Mesothelial cell of epicardium (in vitro differentiated cells): ENCODE measurements at regions not wholly inside any gene's neighbourhood (a gene's known extent, or its start where the extent isn't known, plus 50 kb on each side); places are given as distances from the start of the nearest gene placed in this dataset.
A peak's percentile ranks its signal among the peaks of the same experiment; 100 is the strongest.

Experiments
- DNase-seq, 2 experiments: peaks; one replicate each; pipeline ENCODE4 v3.0.0; 2021; ENCODE audit warnings: low spot score in 2 of 2; ENCODE audit not compliant: unreplicated experiment in 2 of 2
- H3K27ac Mint-ChIP-seq: 2 replicates; pipeline ENCODE4 v1.8.0; 2021; ENCODE audit warnings: mixed read lengths
- H3K27me3 Mint-ChIP-seq: 2 replicates; pipeline ENCODE4 v1.8.0; 2021; ENCODE audit warnings: low read depth, mixed read lengths
- H3K36me3 Mint-ChIP-seq: 2 replicates; pipeline ENCODE4 v1.8.0; 2021; ENCODE audit warnings: mixed read lengths
- H3K4me1 Mint-ChIP-seq: 2 replicates; pipeline ENCODE4 v1.8.0; 2021; ENCODE audit warnings: mixed read lengths
- H3K4me3 Mint-ChIP-seq: 2 replicates; pipeline ENCODE4 v1.8.0; 2021; ENCODE audit warnings: mild to moderate bottlenecking, moderate library complexity, mixed read lengths
- H3K9me3 Mint-ChIP-seq: 2 replicates; pipeline ENCODE4 v1.8.0; 2021; ENCODE audit warnings: mixed read lengths
- CTCF ChIP-seq: fragments of 200-600 bp; sonication (generic); IDR thresholded peaks from one replicate; pipeline ENCODE4 v1.5.0; 2021; ENCODE audit warnings: antibody characterized with exemption; ENCODE audit not compliant: unreplicated experiment

- H3K4me1 Mint-ChIP-seq, result peaks cover 66% of the 10 kb centered on the region
- H3K36me3 Mint-ChIP-seq, result no peaks in the 10 kb centered on the region
- no peak for DNase-seq
- TF ChIP-seq CTCF, result no peak
- no peak overlapping the region for H3K4me3 Mint-ChIP-seq
- H3K27ac Mint-ChIP-seq, result peak overlapping the region; percentile 98
- H3K27me3 Mint-ChIP-seq, result no peaks in the 10 kb centered on the region
- H3K9me3 Mint-ChIP-seq, result peaks cover 6% of the 10 kb centered on the region
These were observed 356.9 kb upstream of the ACTBL2 start for GRCh38 chr5:57839437-57840079.

- TF ChIP-seq CTCF, result no peak
- Mint-ChIP-seq H3K4me3 (no peak overlapping the region), H3K27ac (peak overlapping the region; percentile 79)
These were observed 356.4 kb upstream of the ACTBL2 start for GRCh38 chr5:57839025-57839424.

GRCh38 chr5:57836921-57837320 lies 354.3 kb upstream of the ACTBL2 start:
- TF ChIP-seq CTCF, result no peak
- peaks cover 6% of the 10 kb centered on the region for H3K9me3 Mint-ChIP-seq
- peak overlapping the region; percentile 52 for H3K27ac Mint-ChIP-seq
- H3K4me1 Mint-ChIP-seq, result peaks cover 59% of the 10 kb centered on the region
- no peaks in the 10 kb centered on the region for H3K27me3 Mint-ChIP-seq
- DNase-seq, result no peak
- H3K4me3 Mint-ChIP-seq, result no peak overlapping the region
- H3K36me3 Mint-ChIP-seq, result no peaks in the 10 kb centered on the region

More at GRCh38 chr5:57839025-57839424, 356.4 kb upstream of the ACTBL2 start:
- no peak for DNase-seq
- Mint-ChIP-seq H3K27me3 (no peaks in the 10 kb centered on the region), H3K4me1 (peaks cover 69% of the 10 kb centered on the region), H3K36me3 (no peaks in the 10 kb centered on the region), H3K9me3 (peaks cover 6% of the 10 kb centered on the region)

- Mint-ChIP-seq H3K27me3 (no peaks in the 10 kb centered on the region), H3K36me3 (no peaks in the 10 kb centered on the region), H3K4me1 (peaks cover 53% of the 10 kb centered on the region), H3K4me3 (no peak overlapping the region), H3K9me3 (peaks cover 6% of the 10 kb centered on the region), H3K27ac (peak overlapping the region; percentile 6)
- TF ChIP-seq CTCF, result no peak
- no peak for DNase-seq
These were observed 353.7 kb upstream of the ACTBL2 start for GRCh38 chr5:57836331-57836730.

GRCh38 chr5:57834829-57835608 lies 352.4 kb upstream of the ACTBL2 start:
- DNase-seq, result no peak
- no peaks in the 10 kb centered on the region for H3K36me3 Mint-ChIP-seq
- H3K4me3 Mint-ChIP-seq, result no peak overlapping the region
- H3K9me3 Mint-ChIP-seq, result peaks cover 6% of the 10 kb centered on the region
- H3K27me3 Mint-ChIP-seq, result no peaks in the 10 kb centered on the region
- H3K4me1 Mint-ChIP-seq, result peaks cover 40% of the 10 kb centered on the region
- H3K27ac Mint-ChIP-seq, result peak overlapping the region; percentile 93
- TF ChIP-seq CTCF, result no peak
